ENCODE measurements at regions not wholly inside any gene's neighbourhood (a gene's known extent, or its start where the extent isn't known, plus 50 kb on each side); places are given as distances from the start of the nearest gene placed in this dataset.

GRCh38 chr3:69660631-69661030, 78.6 kb upstream of the MITF start:
- TF ChIP-seq POLR2AphosphoS5 (IDR thresholded peaks at IDR 0.05) (no peak), POLR2A (IDR thresholded peaks at IDR 0.05) (no peak), CTCF (IDR thresholded peaks at IDR 0.05) (no peak), EP300 (IDR thresholded peaks at IDR 0.05) (no peak)
